ENCODE measurements at regions not wholly inside any gene's neighbourhood (a gene's known extent, or its start where the extent isn't known, plus 50 kb on each side); places are given as distances from the start of the nearest gene placed in this dataset.

DNA sequence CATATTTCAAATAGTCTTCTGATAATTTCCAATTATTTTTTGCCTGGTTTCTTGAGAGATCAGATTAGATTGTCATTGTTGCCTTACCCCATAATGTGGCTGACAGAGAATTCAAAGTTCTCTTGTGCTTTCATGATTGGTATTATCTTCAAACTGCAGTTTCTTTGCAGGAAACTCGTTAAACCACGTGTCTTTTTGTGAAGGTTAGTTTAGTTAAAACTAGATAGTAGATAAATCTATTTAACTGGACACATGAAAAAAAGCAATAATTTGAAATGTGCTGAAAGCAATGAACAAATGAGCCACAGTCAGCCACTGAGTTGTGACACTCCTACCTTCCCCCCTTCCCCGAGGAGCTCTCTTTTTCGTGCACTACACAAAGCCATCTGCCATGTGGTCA lies 327.5 kb upstream of the UMPS start:
- TF ChIP-seq, protein P1, sequence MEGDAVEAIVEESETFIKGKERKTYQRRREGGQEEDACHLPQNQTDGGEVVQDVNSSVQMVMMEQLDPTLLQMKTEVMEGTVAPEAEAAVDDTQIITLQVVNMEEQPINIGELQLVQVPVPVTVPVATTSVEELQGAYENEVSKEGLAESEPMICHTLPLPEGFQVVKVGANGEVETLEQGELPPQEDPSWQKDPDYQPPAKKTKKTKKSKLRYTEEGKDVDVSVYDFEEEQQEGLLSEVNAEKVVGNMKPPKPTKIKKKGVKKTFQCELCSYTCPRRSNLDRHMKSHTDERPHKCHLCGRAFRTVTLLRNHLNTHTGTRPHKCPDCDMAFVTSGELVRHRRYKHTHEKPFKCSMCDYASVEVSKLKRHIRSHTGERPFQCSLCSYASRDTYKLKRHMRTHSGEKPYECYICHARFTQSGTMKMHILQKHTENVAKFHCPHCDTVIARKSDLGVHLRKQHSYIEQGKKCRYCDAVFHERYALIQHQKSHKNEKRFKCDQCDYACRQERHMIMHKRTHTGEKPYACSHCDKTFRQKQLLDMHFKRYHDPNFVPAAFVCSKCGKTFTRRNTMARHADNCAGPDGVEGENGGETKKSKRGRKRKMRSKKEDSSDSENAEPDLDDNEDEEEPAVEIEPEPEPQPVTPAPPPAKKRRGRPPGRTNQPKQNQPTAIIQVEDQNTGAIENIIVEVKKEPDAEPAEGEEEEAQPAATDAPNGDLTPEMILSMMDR (IDR thresholded peaks at IDR 0.05; ENCODE audit: low read length) = no peak
- TF ChIP-seq EZH2 (optimal IDR thresholded peaks at IDR 0.05; ENCODE audit: low read depth, low read length) = no peak
- no peak for TF ChIP-seq EZH2phosphoT487 (IDR thresholded peaks at IDR 0.05; ENCODE audit: low read length)
